ENCODE measurements at regions not wholly inside any gene's neighbourhood (a gene's known extent, or its start where the extent isn't known, plus 50 kb on each side); places are given as distances from the start of the nearest gene placed in this dataset.
"Not testable (repeated sequence)": the region's sequence is repeated elsewhere in the genome, so short reads cannot be mapped to it uniquely, and the experiment has no call there.

- Mint-ChIP-seq H3K27me3 (peaks cover 18% of the 10 kb centered on the region), H3K4me1 (no peaks in the 10 kb centered on the region), H3K27ac (no peak overlapping the region), H3K9me3 (no peaks in the 10 kb centered on the region), H3K36me3 (ENCODE audit: low read depth) (no peaks in the 10 kb centered on the region), H3K4me3 (no peak overlapping the region)
- ATAC-seq (replicated peaks): no peak
These were observed 60.2 kb downstream of the LSMEM1 start for GRCh38 chr7:112540839-112541577.

GRCh38 chr7:112546723-112547513 is 66.1 kb downstream of the LSMEM1 start:
- ATAC-seq (replicated peaks): no peak
- Mint-ChIP-seq H3K36me3 (ENCODE audit: low read depth) (no peaks in the 10 kb centered on the region), H3K4me1 (no peaks in the 10 kb centered on the region), H3K4me3 (no peak overlapping the region), H3K9me3 (no peaks in the 10 kb centered on the region), H3K27ac (no peak overlapping the region), H3K27me3 (peaks cover 15% of the 10 kb centered on the region)

- no peaks in the 10 kb centered on the region for H3K4me1 Mint-ChIP-seq
- H3K27me3 Mint-ChIP-seq: peaks cover 15% of the 10 kb centered on the region
- H3K4me3 Mint-ChIP-seq: no peak overlapping the region
- H3K36me3 Mint-ChIP-seq (ENCODE audit: low read depth): no peaks in the 10 kb centered on the region
- H3K27ac Mint-ChIP-seq: no peak overlapping the region
- ATAC-seq (replicated peaks): no peak
- H3K9me3 Mint-ChIP-seq: no peaks in the 10 kb centered on the region
These were observed 67.1 kb downstream of the LSMEM1 start for GRCh38 chr7:112547916-112548315.

GRCh38 chr7:112550468-112551060 is 69.8 kb downstream of the LSMEM1 start:
- no peak overlapping the region for H3K4me3 Mint-ChIP-seq
- H3K27me3 Mint-ChIP-seq: peaks cover 9% of the 10 kb centered on the region
- no peaks in the 10 kb centered on the region for H3K36me3 Mint-ChIP-seq (ENCODE audit: low read depth)
- no peak for ATAC-seq (replicated peaks)
- H3K9me3 Mint-ChIP-seq: no peaks in the 10 kb centered on the region
- no peak overlapping the region for H3K27ac Mint-ChIP-seq
- H3K4me1 Mint-ChIP-seq: no peaks in the 10 kb centered on the region

GRCh38 chr7:112551521-112551920 is 70.7 kb downstream of the LSMEM1 start:
- not testable (repeated sequence) for H3K4me1 Mint-ChIP-seq; H3K9me3 Mint-ChIP-seq; H3K36me3 Mint-ChIP-seq (ENCODE audit: low read depth); H3K4me3 Mint-ChIP-seq; H3K27me3 Mint-ChIP-seq; ATAC-seq (replicated peaks); H3K27ac Mint-ChIP-seq

- Mint-ChIP-seq H3K27ac (no peak overlapping the region), H3K9me3 (peaks cover 3% of the 10 kb centered on the region), H3K4me1 (peaks cover 14% of the 10 kb centered on the region), H3K4me3 (no peak overlapping the region), H3K36me3 (ENCODE audit: low read depth) (no peaks in the 10 kb centered on the region), H3K27me3 (no peaks in the 10 kb centered on the region)
- no peak for ATAC-seq (replicated peaks)
These were observed 73.8 kb downstream of the LSMEM1 start for GRCh38 chr7:112554591-112554990.

GRCh38 chr7:112556633-112557032 is 75.8 kb downstream of the LSMEM1 start:
- Mint-ChIP-seq H3K27ac (no peak overlapping the region), H3K4me1 (peaks cover 14% of the 10 kb centered on the region), H3K27me3 (peaks cover 6% of the 10 kb centered on the region), H3K4me3 (no peak overlapping the region), H3K9me3 (peaks cover 3% of the 10 kb centered on the region), H3K36me3 (ENCODE audit: low read depth) (no peaks in the 10 kb centered on the region)
- peak; percentile 99 for ATAC-seq (replicated peaks)

- H3K36me3 Mint-ChIP-seq (ENCODE audit: low read depth): no peaks in the 10 kb centered on the region
- no peak for ATAC-seq (replicated peaks)
- H3K4me1 Mint-ChIP-seq: no peaks in the 10 kb centered on the region
- H3K27ac Mint-ChIP-seq: no peak overlapping the region
- H3K9me3 Mint-ChIP-seq: no peaks in the 10 kb centered on the region
- H3K4me3 Mint-ChIP-seq: no peak overlapping the region
- peaks cover 3% of the 10 kb centered on the region for H3K27me3 Mint-ChIP-seq
These were observed 85.9 kb downstream of the LSMEM1 start for GRCh38 chr7:112566442-112567324.

- no peaks in the 10 kb centered on the region for H3K9me3 Mint-ChIP-seq
- no peak overlapping the region for H3K27ac Mint-ChIP-seq
- no peaks in the 10 kb centered on the region for H3K36me3 Mint-ChIP-seq (ENCODE audit: low read depth)
- H3K27me3 Mint-ChIP-seq: peaks cover 3% of the 10 kb centered on the region
- H3K4me1 Mint-ChIP-seq: no peaks in the 10 kb centered on the region
- H3K4me3 Mint-ChIP-seq: no peak overlapping the region
- no peak for ATAC-seq (replicated peaks)
These were observed 86.6 kb downstream of the LSMEM1 start for GRCh38 chr7:112567388-112567787.

- H3K27ac Mint-ChIP-seq: no peak overlapping the region
- H3K4me1 Mint-ChIP-seq: no peaks in the 10 kb centered on the region
- no peak for ATAC-seq (replicated peaks)
- H3K36me3 Mint-ChIP-seq (ENCODE audit: low read depth): no peaks in the 10 kb centered on the region
- peaks cover 6% of the 10 kb centered on the region for H3K27me3 Mint-ChIP-seq
- H3K9me3 Mint-ChIP-seq: peaks cover 8% of the 10 kb centered on the region
- no peak overlapping the region for H3K4me3 Mint-ChIP-seq
These were observed 91.2 kb downstream of the LSMEM1 start for GRCh38 chr7:112571852-112572607.

- H3K4me3 Mint-ChIP-seq: no peak overlapping the region
- H3K36me3 Mint-ChIP-seq (ENCODE audit: low read depth): no peaks in the 10 kb centered on the region
- H3K4me1 Mint-ChIP-seq: no peaks in the 10 kb centered on the region
- H3K27ac Mint-ChIP-seq: no peak overlapping the region
- no peak for ATAC-seq (replicated peaks)
- H3K27me3 Mint-ChIP-seq: peaks cover 6% of the 10 kb centered on the region
- peaks cover 8% of the 10 kb centered on the region for H3K9me3 Mint-ChIP-seq
These were observed 92.0 kb downstream of the LSMEM1 start for GRCh38 chr7:112572669-112573301.

GRCh38 chr7:112573302-112574039 is 92.7 kb downstream of the LSMEM1 start:
- Mint-ChIP-seq H3K9me3 (peaks cover 8% of the 10 kb centered on the region), H3K27me3 (peaks cover 6% of the 10 kb centered on the region), H3K27ac (no peak overlapping the region), H3K36me3 (ENCODE audit: low read depth) (no peaks in the 10 kb centered on the region), H3K4me1 (no peaks in the 10 kb centered on the region), H3K4me3 (no peak overlapping the region)
- ATAC-seq (replicated peaks): no peak

GRCh38 chr7:112575864-112576263 is 95.1 kb downstream of the LSMEM1 start:
- H3K36me3 Mint-ChIP-seq (ENCODE audit: low read depth): no peaks in the 10 kb centered on the region
- H3K27me3 Mint-ChIP-seq: peaks cover 6% of the 10 kb centered on the region
- H3K4me3 Mint-ChIP-seq: no peak overlapping the region
- no peak for ATAC-seq (replicated peaks)
- H3K4me1 Mint-ChIP-seq: no peaks in the 10 kb centered on the region
- peaks cover 8% of the 10 kb centered on the region for H3K9me3 Mint-ChIP-seq
- no peak overlapping the region for H3K27ac Mint-ChIP-seq
